NB4 (cell line): ENCODE measurements at regions not wholly inside any gene's neighbourhood (a gene's known extent, or its start where the extent isn't known, plus 50 kb on each side); places are given as distances from the start of the nearest gene placed in this dataset.

Source experiments
- CTCF ChIP-seq: IDR thresholded peaks from one replicate; pipeline ENCODE4 v1.5.1; 2012; ENCODE audit warnings: low read depth, low read length
- POLR2A ChIP-seq: IDR thresholded peaks from 2 replicates; pipeline ENCODE4 v1.6.1; 2011; ENCODE audit warnings: mild to moderate bottlenecking; ENCODE audit not compliant: insufficient read length; ENCODE audit errors: extremely low read depth

- TF ChIP-seq CTCF, result no peak
- no peak for TF ChIP-seq POLR2A
Measured at GRCh38 chr6:30399390-30400058, 54.6 kb downstream of the RPP21 start.
